ENCODE measurements at regions not wholly inside any gene's neighbourhood (a gene's known extent, or its start where the extent isn't known, plus 50 kb on each side); places are given as distances from the start of the nearest gene placed in this dataset.

- DNase-seq, result no peak
Observed at GRCh38 chr7:123401295-123401694, 133.1 kb downstream of the IQUB start.

DNA sequence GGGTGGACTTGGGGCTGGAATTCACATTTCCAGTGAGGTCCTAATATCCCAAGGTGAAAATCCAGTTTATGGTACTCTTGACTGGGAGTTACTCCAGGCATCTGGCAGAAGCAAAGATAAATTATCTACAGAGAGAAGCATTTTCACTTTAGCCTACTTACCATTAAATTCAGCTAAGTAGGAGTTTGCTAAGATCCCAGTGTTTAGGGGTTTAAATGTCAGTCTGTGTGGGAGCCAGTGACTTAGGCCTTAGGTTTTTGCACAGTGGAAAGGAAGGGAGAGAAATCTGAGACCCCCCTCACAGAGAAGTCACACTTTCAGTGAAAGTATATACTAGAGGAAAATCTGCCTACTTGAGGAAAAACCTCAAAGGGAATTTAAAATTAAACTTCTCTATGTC, 134.2 kb downstream of the IQUB start:
- DNase-seq, result no peak

- DNase-seq, result no peak
Observed at GRCh38 chr7:123398921-123399320, 135.5 kb downstream of the IQUB start.

GRCh38 chr7:123397746-123398338, 136.6 kb downstream of the IQUB start:
- DNase-seq, result no peak

DNA sequence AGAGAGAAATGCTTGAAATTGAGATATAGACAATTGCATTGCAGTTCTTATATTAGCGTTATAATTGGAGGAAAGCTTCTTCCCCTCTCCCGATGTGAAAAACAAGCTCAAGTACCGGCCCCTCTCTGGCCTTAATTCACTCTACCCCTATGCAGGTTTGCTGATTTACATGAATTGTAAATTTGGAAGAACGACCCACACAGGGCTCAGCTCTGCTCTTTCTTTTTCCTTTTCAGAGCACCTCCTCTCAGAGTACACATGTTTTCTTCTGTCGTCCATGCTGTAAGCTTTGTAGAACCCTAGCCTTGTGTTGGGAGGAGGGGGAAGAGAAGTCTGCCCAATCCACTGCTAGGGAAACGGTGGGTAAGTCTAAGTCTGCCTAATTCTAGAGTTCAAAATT, 140.8 kb downstream of the IQUB start:
- DNase-seq, result no peak

- no peak for DNase-seq
Observed at GRCh38 chr7:123372368-123372767, 162.0 kb downstream of the IQUB start.

- peak; percentile 20 for DNase-seq
Observed at GRCh38 chr7:123367484-123368122, 166.8 kb downstream of the IQUB start.

- peak; percentile 34 for DNase-seq
Observed at GRCh38 chr7:123367031-123367430, 167.3 kb upstream of the SLC13A1 start.

DNA sequence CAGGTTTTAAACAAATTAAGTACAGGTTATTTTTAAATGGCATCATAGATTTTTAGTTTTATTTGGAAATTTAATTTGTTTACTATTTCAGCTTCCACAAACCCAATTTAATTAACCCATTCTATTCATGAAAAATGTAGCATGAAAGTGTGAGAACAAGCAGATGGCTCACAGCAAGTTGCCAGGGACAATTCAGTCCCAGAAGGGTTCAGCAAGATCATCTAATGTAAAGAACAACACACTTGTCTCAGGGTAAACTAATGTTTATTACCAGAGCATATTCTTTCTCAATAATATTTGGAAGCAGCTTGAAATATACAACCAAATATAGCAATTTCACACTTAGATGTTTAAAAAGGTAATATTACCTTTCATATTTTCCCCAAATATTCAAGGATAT, 166.9 kb upstream of the SLC13A1 start:
- DNase-seq, result no peak

GRCh38 chr7:123360631-123361030, 160.9 kb upstream of the SLC13A1 start:
- no peak for DNase-seq

DNA sequence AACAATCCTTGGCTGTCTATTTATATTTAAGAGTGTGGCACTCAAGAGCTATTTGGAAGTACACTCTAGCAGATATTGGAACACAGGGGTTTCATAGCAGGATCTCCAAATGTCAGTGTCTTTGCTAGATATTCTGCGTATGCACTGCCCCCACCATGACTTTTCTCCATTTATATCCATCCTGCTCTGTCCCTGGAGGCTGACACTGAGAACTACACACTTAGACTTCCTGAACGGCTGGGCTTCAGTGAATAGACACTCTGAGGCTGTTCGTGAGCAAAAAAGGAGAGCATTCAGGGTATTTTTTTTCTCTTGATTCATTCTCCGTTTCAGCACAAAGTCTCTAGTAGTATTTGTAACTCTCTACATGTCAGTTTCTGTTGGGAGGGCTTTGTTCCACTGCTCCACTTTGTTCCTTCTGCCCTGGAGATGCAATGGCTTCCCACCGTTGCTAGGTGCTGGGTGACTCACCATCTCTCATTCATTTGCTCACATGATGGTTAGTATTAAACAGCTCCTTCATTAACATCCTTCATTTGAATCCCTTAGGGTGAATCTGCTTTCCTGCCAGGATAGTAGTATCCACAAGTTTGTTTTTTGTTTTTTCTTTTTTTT, 155.9 kb upstream of the SLC13A1 start:
- DNase-seq, result no peak

DNA sequence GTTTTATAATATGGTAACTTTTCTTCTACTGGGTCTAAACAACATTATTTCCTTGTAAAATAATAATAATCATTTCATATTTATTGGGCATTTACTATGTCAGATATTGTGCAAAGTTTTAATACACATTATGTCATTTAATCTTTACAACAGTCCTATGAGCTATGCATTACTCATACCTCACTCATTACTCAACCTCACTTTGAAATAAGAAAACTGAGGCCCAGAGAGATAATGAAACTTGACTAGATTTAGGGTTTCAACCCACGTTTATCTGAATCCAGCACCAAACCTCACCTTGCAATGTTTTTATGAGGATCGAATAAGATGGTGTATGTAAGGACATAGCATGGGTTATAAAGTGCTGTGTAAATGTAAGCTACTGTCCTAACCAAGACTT, 153.2 kb upstream of the SLC13A1 start:
- no peak for DNase-seq

GRCh38 chr7:123351516-123352505, 152.0 kb upstream of the SLC13A1 start:
- peak; percentile 4 for DNase-seq

DNA sequence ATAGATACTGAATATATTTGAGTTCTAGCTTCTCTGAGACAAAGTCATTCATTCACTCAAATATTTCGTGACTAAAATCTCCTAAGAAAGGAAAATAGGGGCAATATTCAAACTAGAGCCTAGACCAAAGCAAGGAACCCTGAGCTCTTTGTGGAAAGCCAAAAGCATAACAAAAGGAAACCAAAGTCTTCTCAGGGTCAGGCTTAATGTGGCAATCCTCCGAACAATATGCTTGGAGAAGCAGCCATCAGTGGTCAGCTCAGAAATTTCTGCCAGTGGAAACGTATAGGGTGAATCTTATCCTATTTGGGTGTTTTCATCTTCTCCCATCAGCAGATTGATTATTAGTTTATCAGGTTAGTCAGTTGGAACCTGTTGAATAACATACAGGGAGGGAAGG, 151.3 kb upstream of the SLC13A1 start:
- no peak for DNase-seq

DNA sequence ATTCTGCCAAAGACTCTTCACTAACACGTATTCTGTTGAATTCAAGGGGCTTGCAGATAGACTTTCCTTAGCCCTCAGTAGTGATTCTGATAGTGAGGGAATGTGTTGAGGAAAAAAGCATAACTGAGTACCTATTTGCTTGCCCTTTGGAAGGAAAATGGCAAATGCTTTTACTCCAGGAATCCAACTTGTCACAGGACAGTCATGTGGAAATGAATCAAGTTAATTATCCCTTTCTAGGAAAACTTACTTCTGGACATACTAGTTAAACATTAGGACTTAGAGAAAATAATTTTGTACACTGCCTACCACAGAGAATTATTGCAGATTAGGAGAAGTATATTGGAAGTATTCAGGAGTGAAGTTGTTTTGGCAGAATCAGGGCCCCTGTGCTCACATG, 148.9 kb upstream of the SLC13A1 start:
- DNase-seq, result no peak

DNA sequence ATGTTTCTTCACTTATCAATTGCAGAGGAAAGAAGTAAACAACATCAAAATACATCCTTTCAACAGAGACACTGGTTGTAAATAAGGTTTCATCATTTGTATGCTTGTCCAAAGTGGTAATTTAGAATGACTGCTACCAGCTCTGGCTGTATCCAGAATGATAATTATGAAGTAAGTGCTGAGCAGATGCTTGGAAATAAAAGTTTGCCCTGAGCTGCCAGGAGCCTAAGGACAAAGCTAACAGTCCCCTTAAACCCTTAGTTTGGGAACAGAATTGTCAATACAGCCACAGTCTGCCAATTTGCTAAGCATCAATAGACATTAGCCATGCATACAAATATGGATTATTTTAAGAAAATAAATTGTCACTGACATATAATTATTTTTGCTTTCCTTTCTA, 147.0 kb upstream of the SLC13A1 start:
- peak; percentile 2 for DNase-seq

GRCh38 chr7:123343611-123344010, 143.8 kb upstream of the SLC13A1 start:
- no peak for DNase-seq

DNA sequence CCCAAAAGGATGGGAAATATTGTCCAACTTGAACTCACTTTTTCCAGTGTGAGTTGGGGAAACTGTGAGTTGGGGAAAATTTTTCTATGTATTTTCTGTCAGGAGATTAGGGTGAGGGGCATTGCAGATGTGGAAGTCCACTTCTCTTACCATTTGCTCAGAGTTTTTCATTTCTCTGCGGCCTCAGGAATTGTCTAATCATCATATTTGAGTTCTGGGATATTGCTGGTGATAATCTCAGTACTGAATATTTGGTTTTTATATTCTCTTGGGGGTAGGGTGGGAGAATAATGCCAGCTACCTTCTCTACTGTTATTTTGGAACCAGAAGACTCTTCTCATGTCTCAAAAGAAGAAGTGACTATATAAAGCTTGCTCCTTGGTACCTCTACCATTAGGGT, 141.3 kb upstream of the SLC13A1 start:
- DNase-seq, result no peak

DNA sequence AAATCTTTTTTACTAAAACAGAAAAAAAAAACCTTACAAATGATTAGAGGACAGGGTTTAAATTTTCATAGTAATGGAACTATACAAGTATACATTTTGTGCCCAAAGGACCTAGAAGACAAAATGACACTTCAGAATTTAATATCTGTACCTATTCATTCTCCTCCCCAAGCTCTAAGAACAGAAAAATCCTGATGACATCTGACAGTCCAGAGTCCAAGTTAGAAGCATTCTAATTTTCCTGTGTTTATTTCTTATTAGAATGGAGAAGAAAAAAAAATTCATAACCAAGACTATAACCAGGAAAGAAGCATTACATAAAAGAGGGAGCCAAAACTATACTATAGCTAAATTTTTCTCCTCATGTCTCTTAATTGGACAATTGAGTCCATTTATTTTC, 138.9 kb upstream of the SLC13A1 start:
- no peak for DNase-seq

DNA sequence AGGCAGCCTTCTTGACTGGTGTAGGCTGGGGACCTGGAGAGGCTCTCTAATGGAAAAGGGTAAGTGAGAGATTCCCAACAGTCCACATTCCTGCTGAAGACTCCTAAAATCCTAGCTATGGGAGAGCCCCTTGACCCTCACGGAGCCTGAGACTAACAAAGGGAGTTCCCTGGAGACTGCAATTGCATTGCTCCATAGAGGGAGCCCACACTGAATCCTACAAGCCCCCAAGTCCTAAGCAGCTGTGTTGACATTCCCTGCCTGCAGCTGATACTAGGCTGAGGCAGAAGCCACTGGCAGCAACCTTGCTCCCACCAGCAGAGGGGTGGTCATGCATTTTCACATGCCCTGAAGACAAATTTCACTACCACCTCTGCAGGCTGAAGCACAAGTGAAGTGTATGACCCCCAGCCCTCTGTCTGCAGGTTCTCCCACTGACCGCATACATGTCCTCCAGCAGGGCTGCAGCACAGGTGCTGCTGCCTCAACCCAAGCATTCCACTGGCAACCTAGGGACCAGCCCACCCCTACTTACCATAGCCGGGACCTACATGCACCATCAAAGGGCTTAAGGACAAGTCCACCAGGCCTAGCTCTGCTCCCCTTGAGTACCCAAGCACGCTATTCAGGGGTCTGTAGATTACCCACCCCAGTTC, 130.3 kb upstream of the SLC13A1 start:
- DNase-seq, result no peak

DNA sequence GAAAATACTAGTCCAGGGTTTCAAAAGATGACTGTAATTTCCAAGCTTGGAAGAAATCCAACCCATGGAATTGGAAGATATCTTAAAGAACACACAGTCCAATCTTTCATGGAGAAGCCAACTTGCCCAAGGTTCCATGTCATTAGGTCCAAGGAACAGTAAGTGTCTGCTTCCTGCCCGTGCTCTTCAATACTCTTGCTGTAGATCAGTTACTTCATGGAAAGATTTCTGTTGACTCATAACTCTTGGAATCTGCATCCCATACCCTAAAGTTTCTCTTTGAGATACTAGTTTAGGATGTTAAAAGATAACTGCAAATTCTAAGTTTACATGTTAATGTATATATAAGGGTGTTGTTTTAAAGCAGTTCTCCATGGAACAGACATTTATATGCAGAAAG, 127.9 kb upstream of the SLC13A1 start:
- no peak for DNase-seq

GRCh38 chr7:123324283-123324682, 124.5 kb upstream of the SLC13A1 start:
- no peak for DNase-seq

GRCh38 chr7:123323689-123324088, 123.9 kb upstream of the SLC13A1 start:
- DNase-seq, result no peak

All from COR-L47 (cell line).